OCI-LY7 (cell line): ENCODE measurements at regions not wholly inside any gene's neighbourhood (a gene's known extent, or its start where the extent isn't known, plus 50 kb on each side); places are given as distances from the start of the nearest gene placed in this dataset.

Experiments used
- EZH2phosphoT487 ChIP-seq: fragments of 200-600 bp; sonication (generic); IDR thresholded peaks from 2 replicates; pipeline ENCODE4 v1.6.1; 2018; ENCODE audit warnings: low read depth, borderline replicate concordance, mild to moderate bottlenecking, mixed run types, antibody characterized with exemption, low read length, moderate library complexity, mixed read lengths
- TF ChIP-seq, protein P1 (sequence below): fragments of 200-600 bp; sonication (generic); conservative IDR thresholded peaks from 2 replicates; pipeline ENCODE4 v1.5.1; 2014; ENCODE audit warnings: mild to moderate bottlenecking, antibody characterized with exemption, low read length, moderate library complexity, mixed read lengths

DNA sequence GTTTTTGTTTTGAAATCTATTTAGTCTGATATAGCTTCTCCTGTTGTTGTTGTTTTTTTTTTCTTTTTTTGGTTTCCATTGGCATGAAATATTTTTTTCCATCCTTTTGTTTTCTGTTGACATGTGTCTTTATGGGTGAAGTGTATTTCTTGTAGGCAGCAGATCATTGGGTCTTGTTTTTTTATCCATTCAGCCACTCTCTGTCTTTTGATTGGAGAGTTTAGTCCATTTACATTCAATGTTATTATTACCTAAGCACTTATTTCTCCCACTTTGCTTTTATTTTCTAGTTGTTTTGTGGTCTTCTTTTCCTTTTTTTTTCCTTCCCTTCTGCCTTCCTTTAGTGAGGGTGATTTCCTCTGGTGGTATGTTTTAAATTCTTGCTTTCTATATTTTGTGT lies 193.6 kb upstream of the TMEM260 start:
- TF ChIP-seq, protein P1, sequence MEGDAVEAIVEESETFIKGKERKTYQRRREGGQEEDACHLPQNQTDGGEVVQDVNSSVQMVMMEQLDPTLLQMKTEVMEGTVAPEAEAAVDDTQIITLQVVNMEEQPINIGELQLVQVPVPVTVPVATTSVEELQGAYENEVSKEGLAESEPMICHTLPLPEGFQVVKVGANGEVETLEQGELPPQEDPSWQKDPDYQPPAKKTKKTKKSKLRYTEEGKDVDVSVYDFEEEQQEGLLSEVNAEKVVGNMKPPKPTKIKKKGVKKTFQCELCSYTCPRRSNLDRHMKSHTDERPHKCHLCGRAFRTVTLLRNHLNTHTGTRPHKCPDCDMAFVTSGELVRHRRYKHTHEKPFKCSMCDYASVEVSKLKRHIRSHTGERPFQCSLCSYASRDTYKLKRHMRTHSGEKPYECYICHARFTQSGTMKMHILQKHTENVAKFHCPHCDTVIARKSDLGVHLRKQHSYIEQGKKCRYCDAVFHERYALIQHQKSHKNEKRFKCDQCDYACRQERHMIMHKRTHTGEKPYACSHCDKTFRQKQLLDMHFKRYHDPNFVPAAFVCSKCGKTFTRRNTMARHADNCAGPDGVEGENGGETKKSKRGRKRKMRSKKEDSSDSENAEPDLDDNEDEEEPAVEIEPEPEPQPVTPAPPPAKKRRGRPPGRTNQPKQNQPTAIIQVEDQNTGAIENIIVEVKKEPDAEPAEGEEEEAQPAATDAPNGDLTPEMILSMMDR: no peak
- TF ChIP-seq EZH2phosphoT487: no peak
